Mesendoderm (in vitro differentiated cells): ENCODE measurements at regions not wholly inside any gene's neighbourhood (a gene's known extent, or its start where the extent isn't known, plus 50 kb on each side); places are given as distances from the start of the nearest gene placed in this dataset.

Source experiments
- DNase-seq: peaks from one replicate; pipeline ENCODE4 v3.0.0; 2013
- H2AK5ac ChIP-seq: 2 replicates; pipeline ENCODE4 v1.6.1; 2013; ENCODE audit warnings: low read length, inconsistent platforms
- H2BK120ac ChIP-seq: 2 replicates; pipeline ENCODE4 v1.6.1; 2013; ENCODE audit warnings: low read depth, mild to moderate bottlenecking, low read length, moderate library complexity, mixed read lengths
- H2BK15ac ChIP-seq: replicated peaks from 2 replicates; pipeline ENCODE4 v1.6.1; 2013; ENCODE audit warnings: low read depth, mild to moderate bottlenecking, moderate library complexity
- H2BK5ac ChIP-seq: 2 replicates; pipeline ENCODE4 v1.6.1; 2013; ENCODE audit warnings: low read length, inconsistent platforms
- H3K18ac ChIP-seq: 2 replicates; pipeline ENCODE4 v1.6.1; 2013; ENCODE audit warnings: mild to moderate bottlenecking, low read length, mixed read lengths
- H3K23ac ChIP-seq: one replicate; pipeline ENCODE4 v1.6.1; 2013; ENCODE audit warnings: low read length
- H3K27ac ChIP-seq: 2 replicates; pipeline ENCODE4 v1.5.1; 2013; ENCODE audit warnings: low read depth, mild to moderate bottlenecking, inconsistent platforms, low read length, moderate library complexity
- H3K27me3 ChIP-seq: 2 replicates; pipeline ENCODE4 v1.6.1; 2013; ENCODE audit warnings: low read length, control low read depth, mild to moderate bottlenecking, inconsistent platforms; ENCODE audit not compliant: insufficient read depth, poor library complexity
- H3K36me3 ChIP-seq: 2 replicates; pipeline ENCODE4 v1.6.1; 2013; ENCODE audit warnings: low read length, inconsistent platforms; ENCODE audit not compliant: control insufficient read depth, insufficient read depth
- H3K4ac ChIP-seq: one replicate; pipeline ENCODE4 v1.6.1; 2013; ENCODE audit warnings: low read depth, mild to moderate bottlenecking, low read length, moderate library complexity
- H3K4me1 ChIP-seq: 2 replicates; pipeline ENCODE4 v1.6.1; 2013; ENCODE audit warnings: low read depth, low read length, inconsistent platforms; ENCODE audit not compliant: control insufficient read depth
- H3K4me2 ChIP-seq: 2 replicates; pipeline ENCODE4 v1.6.1; 2013; ENCODE audit warnings: low read length
- H3K4me3 ChIP-seq: 2 replicates; pipeline ENCODE4 v1.5.1; 2013; ENCODE audit warnings: mild to moderate bottlenecking, low read length
- H3K56ac ChIP-seq: one replicate; pipeline ENCODE4 v1.6.1; 2013; ENCODE audit warnings: low read length
- H3K79me1 ChIP-seq: 2 replicates; pipeline ENCODE4 v1.6.1; 2013; ENCODE audit warnings: low read length, inconsistent platforms
- H3K79me2 ChIP-seq: 2 replicates; pipeline ENCODE4 v1.6.1; 2013; ENCODE audit warnings: mild to moderate bottlenecking, low read length; ENCODE audit not compliant: control insufficient read depth, insufficient read depth
- H3K9ac ChIP-seq: 2 replicates; pipeline ENCODE4 v1.6.1; 2013; ENCODE audit warnings: low read length, inconsistent platforms
- H4K5ac ChIP-seq: one replicate; pipeline ENCODE4 v1.6.1; 2013; ENCODE audit warnings: low read length
- H4K8ac ChIP-seq: one replicate; pipeline ENCODE4 v1.6.1; 2013; ENCODE audit warnings: low read depth, mild to moderate bottlenecking, control low read depth, low read length, moderate library complexity
- WGBS: extraction: QIAGEN DNeasy Blood & Tissue Kit; methylation state at CpG from one replicate; pipeline ENCODE4 v1.1.7; 2013; ENCODE audit warnings: low lambda C conversion rate, missing lambda C conversion rate; ENCODE audit not compliant: insufficient coverage; ENCODE audit errors: extremely low coverage; 5-methylcytosine and 5-hydroxymethylcytosine counted together

DNA sequence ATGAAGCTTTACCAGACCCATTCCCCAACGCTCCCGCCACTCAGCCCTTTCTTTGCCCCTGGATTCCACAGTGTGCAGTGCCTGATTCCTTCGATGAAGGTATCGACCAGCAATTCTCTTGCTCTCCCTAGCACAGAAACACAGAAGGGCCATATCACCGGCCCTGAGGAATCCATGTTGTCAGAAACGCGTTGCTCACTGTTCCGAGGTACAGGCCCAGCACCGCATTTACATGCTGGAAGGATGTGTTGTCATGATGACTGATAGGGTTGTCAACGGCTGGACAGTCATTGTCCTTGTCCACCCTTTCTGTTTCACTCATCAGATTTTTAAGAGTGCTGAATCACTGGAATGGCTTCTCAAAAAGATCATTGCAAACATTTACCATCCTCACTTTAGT is 57.2 kb upstream of the GPR6 start:
- Histone ChIP-seq H2BK120ac (no peak overlapping the region), H3K27me3 (no peaks in the 10 kb centered on the region), H3K23ac (no peak overlapping the region), H3K9ac (no peak overlapping the region), H3K79me2 (no peaks in the 10 kb centered on the region), H3K4me2 (no peak overlapping the region), H3K79me1 (no peaks in the 10 kb centered on the region), H3K18ac (no peak overlapping the region), H3K4ac (no peak overlapping the region), H3K4me3 (no peak overlapping the region), H3K4me1 (peaks cover 3% of the 10 kb centered on the region), H3K36me3 (no peaks in the 10 kb centered on the region), H4K5ac (no peak overlapping the region), H2BK15ac (no peak overlapping the region), H2AK5ac (no peak overlapping the region), H3K56ac (no peak overlapping the region), H2BK5ac (no peak overlapping the region), H3K27ac (no peak overlapping the region), H4K8ac (no peak overlapping the region)
- no peak for DNase-seq
- no CpG with 5 or more reads among the region's 10 CpGs for WGBS

DNA sequence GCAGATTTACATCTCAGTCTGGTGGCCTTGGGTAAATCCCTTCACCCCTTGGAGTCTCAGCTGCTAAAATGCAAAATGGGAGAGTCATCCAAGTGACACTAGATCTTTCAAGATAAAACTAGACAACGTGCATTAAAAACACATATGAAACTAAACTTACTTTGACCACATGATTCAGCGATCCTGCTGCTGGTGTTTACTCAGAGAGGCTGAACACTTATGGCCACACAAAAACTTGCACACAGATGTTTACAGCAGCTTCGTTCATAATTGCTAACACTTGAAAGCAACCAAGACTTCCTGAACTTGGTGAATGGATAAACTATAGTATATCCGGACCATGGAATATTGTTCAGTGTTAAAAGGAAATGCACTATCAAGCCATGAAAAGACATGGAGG is 55.3 kb upstream of the GPR6 start:
- no peak overlapping the region for H3K18ac ChIP-seq
- H3K79me1 ChIP-seq = no peaks in the 10 kb centered on the region
- WGBS = no CpG with 5 or more reads among the region's 4 CpGs
- no peak overlapping the region for H2BK120ac ChIP-seq
- H3K36me3 ChIP-seq = no peaks in the 10 kb centered on the region
- no peak overlapping the region for H3K4ac ChIP-seq
- no peak overlapping the region for H2BK15ac ChIP-seq
- no peaks in the 10 kb centered on the region for H3K27me3 ChIP-seq
- H2AK5ac ChIP-seq = no peak overlapping the region
- DNase-seq = no peak
- H3K4me3 ChIP-seq = no peak overlapping the region
- H3K27ac ChIP-seq = no peak overlapping the region
- H3K4me2 ChIP-seq = no peak overlapping the region
- H3K56ac ChIP-seq = no peak overlapping the region
- H3K79me2 ChIP-seq = no peaks in the 10 kb centered on the region
- no peak overlapping the region for H3K23ac ChIP-seq
- no peak overlapping the region for H3K9ac ChIP-seq
- no peak overlapping the region for H2BK5ac ChIP-seq
- peaks cover 3% of the 10 kb centered on the region for H3K4me1 ChIP-seq
- H4K5ac ChIP-seq = no peak overlapping the region
- no peak overlapping the region for H4K8ac ChIP-seq

DNA sequence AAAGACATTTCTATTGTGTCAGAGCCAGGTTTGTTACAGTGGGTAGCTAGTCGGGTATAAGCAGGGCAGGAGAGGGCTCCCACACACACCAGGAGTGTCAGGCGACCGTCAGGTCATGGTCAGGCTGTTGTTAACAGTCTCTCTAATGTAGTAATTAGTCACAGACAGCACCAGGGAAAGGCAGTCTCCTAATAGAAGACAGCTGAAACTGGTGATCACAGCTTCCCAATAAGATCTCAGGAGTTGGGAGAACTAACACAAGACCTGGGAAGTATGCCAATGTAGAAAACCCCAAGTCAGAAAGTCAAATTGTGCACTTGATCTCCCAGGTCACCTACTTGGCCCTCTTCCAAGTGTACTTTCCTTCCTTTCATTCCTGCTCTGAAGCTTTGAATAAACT is 53.0 kb upstream of the GPR6 start:
- Histone ChIP-seq H3K4me3 (no peak overlapping the region), H3K4ac (no peak overlapping the region), H3K27ac (no peak overlapping the region), H3K79me2 (no peaks in the 10 kb centered on the region), H2AK5ac (no peak overlapping the region), H2BK5ac (no peak overlapping the region), H4K5ac (no peak overlapping the region), H3K36me3 (no peaks in the 10 kb centered on the region), H2BK120ac (no peak overlapping the region), H3K56ac (no peak overlapping the region), H2BK15ac (no peak overlapping the region), H3K9ac (no peak overlapping the region), H3K23ac (no peak overlapping the region), H3K4me1 (peaks cover 3% of the 10 kb centered on the region), H3K27me3 (no peaks in the 10 kb centered on the region), H4K8ac (no peak overlapping the region), H3K4me2 (no peak overlapping the region), H3K18ac (no peak overlapping the region), H3K79me1 (no peaks in the 10 kb centered on the region)
- no CpG with 5 or more reads among the region's 3 CpGs for WGBS
- no peak for DNase-seq

DNA sequence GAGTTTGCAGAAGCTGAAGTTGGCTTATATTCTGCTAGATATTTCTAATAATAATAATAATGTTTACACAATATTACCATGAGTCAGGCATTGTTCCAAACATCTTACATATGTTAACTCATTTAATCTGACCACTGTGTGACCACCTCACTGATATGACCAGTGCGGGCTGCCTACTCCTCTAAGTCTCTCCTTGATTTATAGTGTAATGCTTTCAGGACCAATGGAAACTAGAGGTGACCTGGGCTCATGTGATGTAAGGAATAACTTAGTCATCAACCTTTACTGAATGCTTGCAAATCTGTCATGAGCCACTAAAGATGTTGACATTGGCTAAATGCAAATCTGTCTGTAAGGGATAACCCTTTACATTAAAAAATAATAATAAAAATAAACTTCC is 51.1 kb upstream of the GPR6 start:
- Histone ChIP-seq H3K4me3 (no peak overlapping the region), H2BK5ac (no peak overlapping the region), H3K27me3 (no peaks in the 10 kb centered on the region), H3K9ac (no peak overlapping the region), H3K4ac (no peak overlapping the region), H3K36me3 (no peaks in the 10 kb centered on the region), H4K5ac (no peak overlapping the region), H3K79me2 (no peaks in the 10 kb centered on the region), H3K79me1 (no peaks in the 10 kb centered on the region), H3K18ac (no peak overlapping the region), H4K8ac (no peak overlapping the region), H3K27ac (no peak overlapping the region), H2AK5ac (no peak overlapping the region), H2BK120ac (no peak overlapping the region), H3K4me1 (peaks cover 3% of the 10 kb centered on the region), H3K56ac (no peak overlapping the region), H3K4me2 (no peak overlapping the region), H3K23ac (no peak overlapping the region), H2BK15ac (no peak overlapping the region)
- no CpG with 5 or more reads among the region's 1 CpG for WGBS
- DNase-seq = no peak
